Heart left ventricle (tissue), 13 donors: ENCODE measurements at regions not wholly inside any gene's neighbourhood (a gene's known extent, or its start where the extent isn't known, plus 50 kb on each side); places are given as distances from the start of the nearest gene placed in this dataset.

Experiments used
- CTCF ChIP-seq, 12 donors: fragments of 200-600 bp; sonication (generic) in 4 of 12; IDR thresholded peaks; one replicate each; pipeline versions ENCODE4 v1.5.0 to v1.8.0; 2018 to 2022; ENCODE audit warnings: antibody characterized with exemption in 12 of 12, mild to moderate bottlenecking in 5 of 12
- POLR2A ChIP-seq, 2 donors: fragments of 450-650 bp; IDR thresholded peaks; one replicate each; pipeline ENCODE4 v1.6.1; 2017; ENCODE audit warnings: antibody characterized with exemption in 2 of 2, mild to moderate bottlenecking in 2 of 2, moderate library complexity in 2 of 2
- donor health status: ischemic (EF 13 %, LVEDD 7.1; RV severe dilation, severe dysfunction).
- donor health status: DM: no; HTN: yes; CAD: no.
- donor health status: DM: no; HTN: no; CAD: no.
- donor health status: ischemic (EF 25% LVEDD 6.9; RV normal size, moderate dysfunction).
- donor health status: ischemic (EF 25% LVEDD 5.7; RV mildly dilated, moderate dysfunction).
- donor health status: ischemic (EF 35%, LVEDD 5.7; RV mildly dilated, moderate dysfunction).
- donor health status: nonischemic (EF 11% LVEDD 7.7; RV severe dilation, severe dysfunction).
- donor health status: DM: yes; HTN: yes; CAD: no.
- donor health status: PGD.
- donor health status: ischemic (EF 29% LVEDD 5.4; RV normal size, mild dysfunction).
- donor health status: nonischemic (EF 23%, LVEDD 6.1; RV moderate dilation, normal function).

GRCh38 chr7:9022456-9022855 lies 589.0 kb downstream of the NXPH1 start:
- TF ChIP-seq CTCF (IDR thresholded peaks at IDR 0.05) (no peak), POLR2A (IDR thresholded peaks at IDR 0.05) (no peak)
